AG04449 (cell line): ENCODE measurements at regions not wholly inside any gene's neighbourhood (a gene's known extent, or its start where the extent isn't known, plus 50 kb on each side); places are given as distances from the start of the nearest gene placed in this dataset.

Experiments used
- CTCF ChIA-PET: fragments of 350-600 bp; formaldehyde crosslinking; extraction: SDS; loops from one replicate; lab custom pipeline; 2021; ENCODE audit warnings: antibody characterized with exemption; lab: Yijun Ruan, JAX
- POLR2A ChIA-PET: fragments of 400-600, 350-600 bp; formaldehyde crosslinking; extraction: SDS; loops from one replicate; lab custom pipeline; 2020; ENCODE audit warnings: antibody characterized with exemption, inconsistent platforms; lab: Yijun Ruan, JAX
- DNase-seq: peaks from one replicate; pipeline ENCODE4 v3.0.0-alpha.2; 2010; ENCODE audit warnings: low read depth, low spot score
- H3K4me3 ChIP-seq: 2 replicates; pipeline ENCODE4 v1.5.1; 2011; ENCODE audit warnings: low read depth, mild to moderate bottlenecking, control low read depth, low read length
- CTCF ChIP-seq: IDR thresholded peaks from one replicate; pipeline ENCODE4 v1.5.1; 2011; ENCODE audit warnings: mild to moderate bottlenecking, moderate library complexity, low read length, control low read depth, inconsistent platforms; ENCODE audit not compliant: insufficient read depth; ENCODE audit errors: missing control alignments

GRCh38 chr2:64861452-64862397 lies 127.5 kb upstream of the SLC1A4 start:
- POLR2A ChIA-PET: interaction anchor here (1.1 kb wide), 1 partner anchor 111 kb away, joined by 3 read pairs; no protein-coding TSS in a partner anchor
- no peak for TF ChIP-seq CTCF
- no peak overlapping the region for H3K4me3 ChIP-seq
- DNase-seq: no peak
- CTCF ChIA-PET: interaction anchor here (1.0 to 6.1 kb wide), 9 partner anchors 11 to 279 kb away, joined by 3 to 33 read pairs (median 5); partner anchors contain the start of gene SERTAD2

- no peak for DNase-seq
- ChIA-PET CTCF (interaction anchor here (1.0 to 6.1 kb wide), 11 partner anchors 9 to 280 kb away, joined by 3 to 33 read pairs (median 7); partner anchors contain the start of gene SERTAD2), POLR2A (interaction anchor here (1.1 kb wide), 1 partner anchor 112 kb away, joined by 3 read pairs; no protein-coding TSS in a partner anchor)
- TF ChIP-seq CTCF: no peak
- no peak overlapping the region for H3K4me3 ChIP-seq
Observed at GRCh38 chr2:64862623-64863022, 126.6 kb upstream of the SLC1A4 start.

- ChIA-PET CTCF (interaction anchor here (1.0 to 6.1 kb wide), 10 partner anchors 9 to 340 kb away, joined by 3 to 33 read pairs (median 7); partner anchors contain the start of genes AFTPH and SERTAD2), POLR2A (interaction anchor here (1.1 kb wide), 1 partner anchor 112 kb away, joined by 3 read pairs; no protein-coding TSS in a partner anchor)
- H3K4me3 ChIP-seq: no peak overlapping the region
- no peak for TF ChIP-seq CTCF
- no peak for DNase-seq
Observed at GRCh38 chr2:64863097-64863820, 125.9 kb upstream of the SLC1A4 start.

DNA sequence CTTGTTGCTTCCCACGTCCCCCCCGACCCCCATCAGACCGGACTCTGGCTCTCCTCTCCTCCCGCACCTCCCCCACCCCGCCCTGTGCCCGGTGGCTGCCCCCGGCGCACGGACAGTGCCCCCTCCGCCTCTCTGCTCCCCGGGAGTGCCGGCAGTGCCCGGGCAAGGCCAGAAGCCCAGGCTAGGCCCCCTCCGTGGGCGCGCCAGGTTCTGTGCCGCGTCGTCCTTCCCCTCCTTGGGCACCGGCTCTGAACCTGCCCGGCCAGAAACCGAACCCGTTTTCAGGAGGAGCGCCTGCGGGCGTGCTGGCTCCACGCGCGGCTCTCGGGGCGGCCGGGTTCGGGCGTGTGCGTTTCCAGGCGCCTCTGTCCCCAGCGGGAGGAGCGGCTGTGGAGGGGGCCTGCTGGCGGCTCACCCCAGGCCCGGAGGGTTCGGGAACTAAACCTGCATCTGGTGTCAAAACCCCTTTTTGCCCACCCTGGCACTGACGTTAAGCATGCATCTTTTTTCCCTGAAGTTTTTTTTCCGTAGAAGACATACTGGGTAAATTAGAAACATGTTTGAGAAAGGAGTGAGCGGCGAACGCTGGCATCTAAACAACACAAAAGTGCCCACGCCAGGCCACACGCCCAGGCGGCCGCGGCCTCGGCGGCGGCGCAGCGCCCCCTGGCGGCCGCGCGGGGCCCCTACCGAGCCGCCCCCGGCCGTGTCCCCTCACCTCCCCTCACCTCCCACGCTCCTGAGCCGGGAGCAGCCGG lies 123.9 kb upstream of the SLC1A4 start:
- peak; percentile 46 for TF ChIP-seq CTCF

DNA sequence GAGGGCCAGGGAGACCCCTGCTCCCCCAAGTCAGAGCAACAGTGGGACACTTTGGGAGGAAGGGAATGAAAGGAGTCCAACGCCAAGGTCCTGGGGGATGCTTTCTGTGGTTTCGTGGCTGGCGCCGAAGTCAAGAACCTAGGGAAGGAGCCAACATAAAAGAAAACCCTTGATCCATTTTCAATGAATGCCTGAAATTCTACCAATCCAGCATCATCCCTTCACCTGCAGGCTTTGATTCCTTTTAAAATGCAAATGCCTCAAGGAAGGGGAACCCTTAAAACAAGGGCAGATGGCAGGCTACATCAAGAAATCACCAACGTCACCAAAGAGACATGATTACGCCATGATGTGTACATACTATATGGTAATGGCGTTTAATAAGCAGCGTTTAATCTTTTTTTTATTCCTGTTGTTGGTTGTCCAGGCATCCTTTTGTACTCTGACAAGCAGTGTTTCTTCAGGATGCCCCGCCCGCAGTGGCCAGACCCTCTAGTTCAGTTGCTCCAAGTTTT lies 123.3 kb upstream of the SLC1A4 start:
- TF ChIP-seq CTCF: no peak
- ChIA-PET CTCF (interaction anchor here (1.2 to 4.5 kb wide), 9 partner anchors 10 to 283 kb away, joined by 3 to 128 read pairs (median 7); partner anchors contain the start of gene SERTAD2), POLR2A (interaction anchor here (1.2 kb wide), 1 partner anchor 219 kb away, joined by 7 read pairs; no protein-coding TSS in a partner anchor)
- peak overlapping the region; percentile 50 for H3K4me3 ChIP-seq
- DNase-seq: no peak

More for the DNA sequence above, 123.9 kb upstream of the SLC1A4 start:
- ChIA-PET POLR2A (interaction anchor here (0.8 to 1.3 kb wide), 5 partner anchors 58 to 221 kb away, joined by 3 to 6 read pairs (median 4); partner anchors contain the start of gene SERTAD2), CTCF (interaction anchor here (0.7 to 2.5 kb wide), 15 partner anchors 8 to 342 kb away, joined by 3 to 20 read pairs (median 5); partner anchors contain the start of genes AFTPH and SERTAD2)
- DNase-seq: no peak
- H3K4me3 ChIP-seq: peak overlapping the region; percentile 54
